ENCODE measurements at regions not wholly inside any gene's neighbourhood (a gene's known extent, or its start where the extent isn't known, plus 50 kb on each side); places are given as distances from the start of the nearest gene placed in this dataset.

GRCh38 chr4:24174602-24175001 is 284.8 kb upstream of the PPARGC1A start:
- H3K79me2 ChIP-seq (ENCODE audit: insufficient read depth, low read length) = no peaks in the 10 kb centered on the region

GRCh38 chr4:24172406-24172805 is 282.6 kb upstream of the PPARGC1A start:
- no peaks in the 10 kb centered on the region for H3K9me3 ChIP-seq (ENCODE audit: low read length)
- no peaks in the 10 kb centered on the region for H3F3A ChIP-seq (ENCODE audit: insufficient read depth, low read length)
- H3K27me3 ChIP-seq (ENCODE audit: insufficient read depth, low read length) = no peaks in the 10 kb centered on the region
- TF ChIP-seq EZH2 (IDR thresholded peaks at IDR 0.05; ENCODE audit: borderline replicate concordance, low read length) (no peak), CTCF (IDR thresholded peaks at IDR 0.05; ENCODE audit: low read length) (no peak)
- no peak overlapping the region for H3K4me2 ChIP-seq (ENCODE audit: low read length)
- H3K79me2 ChIP-seq (ENCODE audit: insufficient read depth, low read length) = no peaks in the 10 kb centered on the region
- H2AFZ ChIP-seq (ENCODE audit: low read length) = no peak overlapping the region
- no peak overlapping the region for H3K27ac ChIP-seq (ENCODE audit: low read depth, low read length, poor library complexity, severe bottlenecking)
- no peaks in the 10 kb centered on the region for H3K4me1 ChIP-seq (ENCODE audit: insufficient read depth, low read length, severe bottlenecking)
- no peaks in the 10 kb centered on the region for H3K9me2 ChIP-seq (ENCODE audit: low read depth, low read length)
- no peaks in the 10 kb centered on the region for H3K36me3 ChIP-seq (ENCODE audit: insufficient read depth, low read length)
- H3K4me3 ChIP-seq (ENCODE audit: low read depth, low read length, poor library complexity, severe bottlenecking) = no peak overlapping the region
- no peaks in the 10 kb centered on the region for H4K20me1 ChIP-seq (ENCODE audit: insufficient read depth, low read length)
- no peak overlapping the region for H3K9ac ChIP-seq (ENCODE audit: low read length)

More at GRCh38 chr4:24174602-24175001, 284.8 kb upstream of the PPARGC1A start:
- no peaks in the 10 kb centered on the region for H3K36me3 ChIP-seq (ENCODE audit: insufficient read depth, low read length)
- TF ChIP-seq CTCF (IDR thresholded peaks at IDR 0.05; ENCODE audit: low read length) (no peak), EZH2 (IDR thresholded peaks at IDR 0.05; ENCODE audit: borderline replicate concordance, low read length) (no peak)
- H3K27me3 ChIP-seq (ENCODE audit: insufficient read depth, low read length) = no peaks in the 10 kb centered on the region
- H3K4me1 ChIP-seq (ENCODE audit: insufficient read depth, low read length, severe bottlenecking) = no peaks in the 10 kb centered on the region
- H3F3A ChIP-seq (ENCODE audit: insufficient read depth, low read length) = no peaks in the 10 kb centered on the region
- H3K9ac ChIP-seq (ENCODE audit: low read length) = no peak overlapping the region
- no peak overlapping the region for H3K4me3 ChIP-seq (ENCODE audit: low read depth, low read length, poor library complexity, severe bottlenecking)
- H3K9me2 ChIP-seq (ENCODE audit: low read depth, low read length) = no peaks in the 10 kb centered on the region
- no peaks in the 10 kb centered on the region for H3K9me3 ChIP-seq (ENCODE audit: low read length)
- no peak overlapping the region for H2AFZ ChIP-seq (ENCODE audit: low read length)
- no peak overlapping the region for H3K4me2 ChIP-seq (ENCODE audit: low read length)
- H3K27ac ChIP-seq (ENCODE audit: low read depth, low read length, poor library complexity, severe bottlenecking) = no peak overlapping the region
- no peaks in the 10 kb centered on the region for H4K20me1 ChIP-seq (ENCODE audit: insufficient read depth, low read length)

GRCh38 chr4:24169956-24170355 is 280.1 kb upstream of the PPARGC1A start:
- Histone ChIP-seq H3K9me2 (ENCODE audit: low read depth, low read length) (no peaks in the 10 kb centered on the region), H3K4me3 (ENCODE audit: low read depth, low read length, poor library complexity, severe bottlenecking) (no peak overlapping the region), H3K4me2 (ENCODE audit: low read length) (no peak overlapping the region)

More at GRCh38 chr4:24169956-24170355, 280.1 kb upstream of the PPARGC1A start:
- Histone ChIP-seq H3K4me1 (ENCODE audit: insufficient read depth, low read length, severe bottlenecking) (no peaks in the 10 kb centered on the region), H3K27me3 (ENCODE audit: insufficient read depth, low read length) (no peaks in the 10 kb centered on the region), H3K9ac (ENCODE audit: low read length) (no peak overlapping the region), H3K36me3 (ENCODE audit: insufficient read depth, low read length) (no peaks in the 10 kb centered on the region), H3K79me2 (ENCODE audit: insufficient read depth, low read length) (no peaks in the 10 kb centered on the region), H2AFZ (ENCODE audit: low read length) (no peak overlapping the region), H3K9me3 (ENCODE audit: low read length) (no peaks in the 10 kb centered on the region), H3K27ac (ENCODE audit: low read depth, low read length, poor library complexity, severe bottlenecking) (no peak overlapping the region), H3F3A (ENCODE audit: insufficient read depth, low read length) (no peaks in the 10 kb centered on the region), H4K20me1 (ENCODE audit: insufficient read depth, low read length) (no peaks in the 10 kb centered on the region)
- TF ChIP-seq CTCF (IDR thresholded peaks at IDR 0.05; ENCODE audit: low read length) = no peak

Data from OCI-LY1 (cell line).